Mucosa of rectum (tissue), 2 donors: ENCODE measurements at regions not wholly inside any gene's neighbourhood (a gene's known extent, or its start where the extent isn't known, plus 50 kb on each side); places are given as distances from the start of the nearest gene placed in this dataset.

Experiments used
- H3K27ac ChIP-seq, 2 donors: one replicate each; pipeline ENCODE4 v1.7.0; 2013; ENCODE audit warnings: inconsistent platforms in 2 of 2, low read depth in 2 of 2, low read length in 2 of 2
- H3K27me3 ChIP-seq, 2 donors: one replicate each; pipeline ENCODE4 v1.7.0; 2013; ENCODE audit warnings: low read length in 2 of 2; ENCODE audit not compliant: control insufficient read depth in 2 of 2, insufficient read depth in 2 of 2
- H3K36me3 ChIP-seq, 2 donors: one replicate each; pipeline ENCODE4 v1.7.0; 2013; ENCODE audit warnings: low read length in 2 of 2; ENCODE audit not compliant: control insufficient read depth in 2 of 2, insufficient read depth in 2 of 2
- H3K4me1 ChIP-seq, 2 donors: one replicate each; pipeline ENCODE4 v1.7.0; 2013; ENCODE audit warnings: low read length in 2 of 2, mild to moderate bottlenecking in 1 of 2; ENCODE audit not compliant: control insufficient read depth in 2 of 2, insufficient read depth in 2 of 2
- H3K4me3 ChIP-seq, 2 donors: one replicate each; pipeline ENCODE4 v1.7.0; 2013; ENCODE audit warnings: low read length in 2 of 2
- H3K9ac ChIP-seq, 2 donors: one replicate each; pipeline ENCODE4 v1.7.0; 2013; ENCODE audit warnings: low read length in 2 of 2, low read depth in 1 of 2, mild to moderate bottlenecking in 1 of 2
- H3K9me3 ChIP-seq, 2 donors: one replicate each; pipeline ENCODE4 v1.7.0; 2013; ENCODE audit warnings: low read length in 2 of 2; ENCODE audit not compliant: control insufficient read depth in 2 of 2
- donor health status: healthy.
- donor health status: Normal muscosa, but diverticular disease.

- Histone ChIP-seq H3K4me3 (no peak overlapping the region), H3K4me1 (no peaks in the 10 kb centered on the region), H3K27me3 (no peaks in the 10 kb centered on the region), H3K9ac (no peak overlapping the region), H3K9me3 (no peaks in the 10 kb centered on the region), H3K27ac (no peak overlapping the region), H3K36me3 (no peaks in the 10 kb centered on the region)
Observed at GRCh38 chr11:116468699-116469098, 304.1 kb downstream of the BUD13 start.

GRCh38 chr11:116467823-116468222, 305.0 kb downstream of the BUD13 start:
- H3K4me1 ChIP-seq: no peaks in the 10 kb centered on the region
- no peak overlapping the region for H3K27ac ChIP-seq
- no peaks in the 10 kb centered on the region for H3K27me3 ChIP-seq
- H3K4me3 ChIP-seq: no peak overlapping the region
- no peaks in the 10 kb centered on the region for H3K36me3 ChIP-seq
- no peaks in the 10 kb centered on the region for H3K9me3 ChIP-seq
- no peak overlapping the region for H3K9ac ChIP-seq

GRCh38 chr11:116466801-116467200, 306.0 kb downstream of the BUD13 start:
- Histone ChIP-seq H3K4me3 (no peak overlapping the region), H3K9ac (no peak overlapping the region), H3K36me3 (no peaks in the 10 kb centered on the region), H3K4me1 (no peaks in the 10 kb centered on the region), H3K27ac (no peak overlapping the region), H3K27me3 (no peaks in the 10 kb centered on the region), H3K9me3 (no peaks in the 10 kb centered on the region)

- no peaks in the 10 kb centered on the region for H3K36me3 ChIP-seq
- H3K4me3 ChIP-seq: no peak overlapping the region
- no peaks in the 10 kb centered on the region for H3K4me1 ChIP-seq
- no peaks in the 10 kb centered on the region for H3K27me3 ChIP-seq
- H3K9me3 ChIP-seq: no peaks in the 10 kb centered on the region
- H3K27ac ChIP-seq: no peak overlapping the region
- H3K9ac ChIP-seq: no peak overlapping the region
Observed at GRCh38 chr11:116466191-116466590, 306.6 kb downstream of the BUD13 start.

GRCh38 chr11:116465056-116465455, 307.7 kb downstream of the BUD13 start:
- Histone ChIP-seq H3K9me3 (no peaks in the 10 kb centered on the region), H3K36me3 (no peaks in the 10 kb centered on the region)

GRCh38 chr11:116461789-116462188, 311.0 kb downstream of the BUD13 start:
- Histone ChIP-seq H3K9me3 (no peaks in the 10 kb centered on the region), H3K4me1 (peaks cover 7 to 24% of the 10 kb centered on the region in 2 donors), H3K27me3 (no peaks in the 10 kb centered on the region), H3K9ac (no peak overlapping the region), H3K27ac (no peak overlapping the region), H3K4me3 (no peak overlapping the region), H3K36me3 (no peaks in the 10 kb centered on the region)

More at GRCh38 chr11:116465056-116465455, 307.7 kb downstream of the BUD13 start:
- Histone ChIP-seq H3K27me3 (no peaks in the 10 kb centered on the region), H3K4me1 (peaks cover 7% of the 10 kb centered on the region in 2 donors), H3K4me3 (no peak overlapping the region), H3K27ac (no peak overlapping the region), H3K9ac (no peak overlapping the region)

- Histone ChIP-seq H3K4me1 (peaks cover 7 to 24% of the 10 kb centered on the region in 2 donors), H3K27ac (peak overlapping the region in 1 of 2 donors; percentile 35), H3K9ac (no peak overlapping the region)
Observed at GRCh38 chr11:116460156-116460920, 312.4 kb downstream of the BUD13 start.

GRCh38 chr11:116459185-116460045, 313.4 kb downstream of the BUD13 start:
- Histone ChIP-seq H3K27ac (no peak overlapping the region), H3K4me3 (no peak overlapping the region), H3K27me3 (no peaks in the 10 kb centered on the region), H3K9ac (no peak overlapping the region), H3K9me3 (no peaks in the 10 kb centered on the region), H3K4me1 (peaks cover 7 to 24% of the 10 kb centered on the region in 2 donors), H3K36me3 (no peaks in the 10 kb centered on the region)

More at GRCh38 chr11:116460156-116460920, 312.4 kb downstream of the BUD13 start:
- no peaks in the 10 kb centered on the region for H3K36me3 ChIP-seq
- H3K9me3 ChIP-seq: no peaks in the 10 kb centered on the region
- H3K27me3 ChIP-seq: no peaks in the 10 kb centered on the region
- H3K4me3 ChIP-seq: no peak overlapping the region

- H3K27me3 ChIP-seq: no peaks in the 10 kb centered on the region
- H3K9me3 ChIP-seq: no peaks in the 10 kb centered on the region
- no peak overlapping the region for H3K9ac ChIP-seq
- H3K36me3 ChIP-seq: no peaks in the 10 kb centered on the region
- H3K4me3 ChIP-seq: no peak overlapping the region
- no peak overlapping the region for H3K27ac ChIP-seq
- peaks cover 7 to 24% of the 10 kb centered on the region in 2 donors for H3K4me1 ChIP-seq
Observed at GRCh38 chr11:116458546-116458945, 314.2 kb downstream of the BUD13 start.

- Histone ChIP-seq H3K9ac (no peak overlapping the region), H3K27me3 (no peaks in the 10 kb centered on the region), H3K4me1 (peaks cover 7 to 24% of the 10 kb centered on the region in 2 donors), H3K27ac (no peak overlapping the region), H3K9me3 (no peaks in the 10 kb centered on the region), H3K36me3 (no peaks in the 10 kb centered on the region), H3K4me3 (no peak overlapping the region)
Observed at GRCh38 chr11:116457336-116458007, 315.3 kb downstream of the BUD13 start.
